ENCODE measurements at regions not wholly inside any gene's neighbourhood (a gene's known extent, or its start where the extent isn't known, plus 50 kb on each side); places are given as distances from the start of the nearest gene placed in this dataset.
A peak's percentile ranks its signal among the peaks of the same experiment; 100 is the strongest.

DNA sequence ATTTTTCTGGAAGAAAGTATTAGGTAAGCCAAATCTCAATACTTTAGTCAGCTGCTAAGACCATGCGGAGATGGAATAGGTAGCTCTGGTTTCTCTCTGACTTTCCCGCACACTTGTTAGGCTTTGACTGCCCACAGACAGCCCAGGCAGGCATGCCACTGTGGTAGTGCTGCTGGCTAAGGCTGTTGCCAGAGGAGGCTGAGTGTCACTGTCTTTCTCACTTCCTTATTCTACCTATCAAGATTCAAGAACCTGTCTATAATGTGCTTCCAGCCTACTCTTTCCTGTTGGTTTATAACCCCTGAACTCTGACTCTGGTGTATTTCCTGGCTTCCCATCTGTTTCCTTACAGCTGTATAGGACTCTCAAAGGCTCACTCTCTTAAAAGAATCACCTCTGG, 81.8 kb upstream of the TRPC5 start:
- TF ChIP-seq, protein P1, sequence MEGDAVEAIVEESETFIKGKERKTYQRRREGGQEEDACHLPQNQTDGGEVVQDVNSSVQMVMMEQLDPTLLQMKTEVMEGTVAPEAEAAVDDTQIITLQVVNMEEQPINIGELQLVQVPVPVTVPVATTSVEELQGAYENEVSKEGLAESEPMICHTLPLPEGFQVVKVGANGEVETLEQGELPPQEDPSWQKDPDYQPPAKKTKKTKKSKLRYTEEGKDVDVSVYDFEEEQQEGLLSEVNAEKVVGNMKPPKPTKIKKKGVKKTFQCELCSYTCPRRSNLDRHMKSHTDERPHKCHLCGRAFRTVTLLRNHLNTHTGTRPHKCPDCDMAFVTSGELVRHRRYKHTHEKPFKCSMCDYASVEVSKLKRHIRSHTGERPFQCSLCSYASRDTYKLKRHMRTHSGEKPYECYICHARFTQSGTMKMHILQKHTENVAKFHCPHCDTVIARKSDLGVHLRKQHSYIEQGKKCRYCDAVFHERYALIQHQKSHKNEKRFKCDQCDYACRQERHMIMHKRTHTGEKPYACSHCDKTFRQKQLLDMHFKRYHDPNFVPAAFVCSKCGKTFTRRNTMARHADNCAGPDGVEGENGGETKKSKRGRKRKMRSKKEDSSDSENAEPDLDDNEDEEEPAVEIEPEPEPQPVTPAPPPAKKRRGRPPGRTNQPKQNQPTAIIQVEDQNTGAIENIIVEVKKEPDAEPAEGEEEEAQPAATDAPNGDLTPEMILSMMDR (IDR thresholded peaks at IDR 0.05; ENCODE audit: insufficient read depth, missing control alignments) = no peak
- DNase-seq (ENCODE audit: insufficient read length, low spot score) = no peak
- FAIRE-seq = no peak

DNA sequence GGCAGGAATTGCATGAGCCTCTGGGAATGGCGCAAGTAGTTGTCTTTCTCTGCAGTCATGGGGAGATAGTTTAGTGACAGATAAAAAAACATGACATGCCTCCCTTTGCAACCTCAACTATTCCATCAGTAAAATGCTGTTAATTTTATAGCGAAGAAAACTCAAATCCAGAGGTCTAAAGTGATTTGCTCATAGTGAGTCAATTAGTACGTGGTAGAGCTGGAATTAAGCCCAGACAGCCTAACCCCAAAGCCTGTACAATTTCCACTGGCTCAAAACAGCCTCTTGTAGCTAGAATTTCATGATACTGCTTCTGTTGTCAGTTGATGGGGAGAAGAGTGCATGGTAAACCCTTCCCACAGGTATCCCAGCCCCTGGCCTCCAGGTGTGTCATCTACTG, 81.3 kb upstream of the TRPC5 start:
- no peak for FAIRE-seq

DNA sequence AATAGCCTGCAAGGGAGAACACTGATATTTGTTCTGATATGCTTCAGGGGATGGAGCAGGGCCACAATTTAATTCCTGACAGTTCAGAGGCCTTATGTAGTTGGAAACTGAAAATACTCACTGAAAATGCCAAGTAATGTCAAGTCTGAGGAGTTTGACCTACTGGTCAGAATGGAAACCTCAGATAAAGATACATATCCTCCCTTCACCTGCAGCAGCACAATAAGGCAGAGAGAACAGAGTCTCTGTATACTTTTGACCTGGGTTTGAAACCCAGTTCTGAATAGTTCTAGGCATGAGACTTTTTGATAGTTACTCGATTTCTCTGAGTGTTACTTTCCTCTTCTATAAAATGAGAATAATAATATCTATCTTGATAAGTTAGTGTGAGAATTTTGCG, 65.8 kb upstream of the TRPC5 start:
- DNase-seq (ENCODE audit: insufficient read length, low spot score) (no peak), FAIRE-seq (no peak)
- TF ChIP-seq, protein P1 (IDR thresholded peaks at IDR 0.05; ENCODE audit: insufficient read depth, missing control alignments) = no peak

More for the DNA sequence above, 81.3 kb upstream of the TRPC5 start:
- TF ChIP-seq, protein P1 (IDR thresholded peaks at IDR 0.05; ENCODE audit: insufficient read depth, missing control alignments) = no peak
- DNase-seq (ENCODE audit: insufficient read length, low spot score) = no peak

DNA sequence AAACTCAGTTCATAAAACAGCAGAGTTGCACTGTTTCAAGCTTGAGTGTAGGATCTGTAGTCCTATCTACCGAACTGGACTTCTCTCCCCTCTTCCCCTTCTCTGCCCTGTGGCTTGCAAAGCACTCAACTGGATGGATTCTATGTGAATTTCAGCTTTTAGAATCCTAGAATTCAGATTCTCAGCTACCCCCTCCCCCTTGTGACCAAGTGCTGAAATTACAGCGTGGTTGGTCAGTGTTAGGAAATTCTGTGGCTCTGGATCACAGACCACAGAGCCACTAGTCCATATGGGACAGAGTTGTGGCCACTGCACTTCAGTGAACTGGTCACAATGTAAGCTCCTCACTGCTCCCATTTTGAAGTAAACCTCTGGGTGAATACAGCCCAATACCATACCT, 64.6 kb upstream of the TRPC5 start:
- DNase-seq (ENCODE audit: insufficient read length, low spot score) (no peak), FAIRE-seq (no peak)
- TF ChIP-seq, protein P1 (IDR thresholded peaks at IDR 0.05; ENCODE audit: insufficient read depth, missing control alignments) = peak; percentile 40

DNA sequence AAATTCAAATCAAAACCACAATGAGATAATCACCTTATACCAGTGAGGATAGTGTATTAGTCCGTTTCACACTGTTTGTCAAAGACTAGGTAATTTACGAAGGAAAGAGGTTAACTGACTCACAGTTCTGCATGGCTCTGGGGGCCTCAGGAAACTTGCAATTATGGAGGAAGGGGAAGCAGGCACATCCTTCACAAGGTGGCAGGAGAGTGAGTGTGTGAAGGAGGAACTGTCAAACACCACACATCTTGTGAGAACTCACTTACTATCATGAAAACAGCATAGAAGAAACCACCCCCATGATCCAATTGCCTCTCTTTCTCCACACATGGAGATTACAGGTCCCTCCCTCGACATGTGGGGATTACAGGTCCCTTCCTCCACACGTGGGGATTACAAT, 54.7 kb upstream of the TRPC5 start:
- FAIRE-seq (no peak), DNase-seq (ENCODE audit: insufficient read length, low spot score) (no peak)
- TF ChIP-seq, protein P1 (IDR thresholded peaks at IDR 0.05; ENCODE audit: insufficient read depth, missing control alignments) = no peak

Data from D721Med (cell line).